ENCODE measurements at regions not wholly inside any gene's neighbourhood (a gene's known extent, or its start where the extent isn't known, plus 50 kb on each side); places are given as distances from the start of the nearest gene placed in this dataset.
"Not testable (repeated sequence)": the region's sequence is repeated elsewhere in the genome, so short reads cannot be mapped to it uniquely, and the experiment has no call there.

DNA sequence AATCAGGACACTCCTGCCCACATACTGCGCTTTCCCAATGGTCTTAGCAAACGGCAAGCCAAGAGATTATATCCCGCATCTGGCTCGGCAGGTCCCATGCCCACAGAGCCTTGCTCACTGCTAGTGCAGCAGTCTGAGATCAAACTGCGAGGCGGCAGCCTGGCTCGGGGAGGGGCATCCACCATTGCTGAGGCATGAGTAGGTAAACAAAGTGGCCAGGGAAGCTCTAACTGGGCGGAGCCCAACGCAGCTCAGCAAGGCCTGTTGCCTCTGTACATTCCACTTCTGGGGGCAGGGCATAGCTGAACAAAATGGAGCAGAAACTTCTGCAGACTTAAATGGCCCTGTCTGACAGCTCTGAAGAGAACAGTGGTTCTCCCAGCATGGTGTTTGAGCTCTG, 77.5 kb downstream of the ELAPOR2 start:
- TF ChIP-seq CTCF (optimal IDR thresholded peaks at IDR 0.05 in 1 of 3, IDR thresholded peaks at IDR 0.05 in 1 of 3, conservative IDR thresholded peaks at IDR 0.05 in 1 of 3; ENCODE audit: extremely low read depth in 1 of 3, insufficient read depth in 2 of 3, low read length in 3 of 3); EZH2 (IDR thresholded peaks at IDR 0.05; ENCODE audit: low read length): not testable (repeated sequence)
